ENCODE measurements at regions not wholly inside any gene's neighbourhood (a gene's known extent, or its start where the extent isn't known, plus 50 kb on each side); places are given as distances from the start of the nearest gene placed in this dataset.

GRCh38 chr20:59392736-59393135 lies 92.3 kb downstream of the EDN3 start:
- Histone ChIP-seq H3K4me2 (ENCODE audit: insufficient read depth, low read length) (no peak overlapping the region), H3K9me1 (ENCODE audit: control insufficient read depth, insufficient read depth, low read length) (no peaks in the 10 kb centered on the region), H3K4me1 (replicated peaks in 1 of 2; ENCODE audit: control insufficient read depth in 2 of 2, insufficient read depth in 2 of 2, low read length in 2 of 2) (no peaks in the 10 kb centered on the region), H2AFZ (ENCODE audit: low read depth, low read length) (no peak overlapping the region), H3K9me3 (replicated peaks; ENCODE audit: control insufficient read depth, insufficient read depth, low read depth, low read length) (no peaks in the 10 kb centered on the region), H3K9ac (ENCODE audit: insufficient read depth in 1 of 2, low read depth in 2 of 2, low read length in 2 of 2) (no peak overlapping the region), H3K79me2 (ENCODE audit: control insufficient read depth, insufficient read depth, low read length) (no peaks in the 10 kb centered on the region), H3K27me3 (ENCODE audit: control insufficient read depth in 2 of 2, insufficient read depth in 2 of 2, low read length in 2 of 2) (peaks cover 0 to 10% of the 10 kb centered on the region in 2 experiments; a peak in 2 of 5 replicates), H3K36me3 (ENCODE audit: control insufficient read depth, insufficient read depth, low read length) (no peaks in the 10 kb centered on the region), H3K4me3 (no peak overlapping the region), H3K27ac (ENCODE audit: extremely low read depth, low read depth, low read length) (no peak overlapping the region), H4K20me1 (replicated peaks; ENCODE audit: control insufficient read depth, insufficient read depth, low read length) (no peaks in the 10 kb centered on the region)
- BruUV-seq (replicated peaks): no TSS peak
- DNase-seq (ENCODE audit: extremely low read depth in 1 of 4, low spot score in 3 of 4) (no peak), ATAC-seq (no peak), FAIRE-seq (no peak)
- 3% methylated on average over 4 of the region's 4 CpGs for WGBS (ENCODE audit: insufficient coverage, low coverage, missing lambda C conversion rate)
- TF ChIP-seq HNRNPH1 (optimal IDR thresholded peaks at IDR 0.05; ENCODE audit: low read depth, low read length) (no peak), CBX8 (IDR thresholded peaks at IDR 0.05; ENCODE audit: borderline replicate concordance, extremely low read depth, low read depth, low read length, poor library complexity, severe bottlenecking) (no peak), POLR2AphosphoS2 (IDR thresholded peaks at IDR 0.05; ENCODE audit: low read length) (no peak), NR1H2 (CRISPR knock-in tag; IDR thresholded peaks at IDR 0.05) (no peak), SMAD1 (IDR thresholded peaks at IDR 0.05; ENCODE audit: low read depth, low read length, partially characterized antibody) (no peak), NCOA4 (IDR thresholded peaks at IDR 0.05; ENCODE audit: partially characterized antibody) (no peak), MAFF (IDR thresholded peaks at IDR 0.05; ENCODE audit: low read length) (no peak), XRCC3 (IDR thresholded peaks at IDR 0.05) (no peak), ESRRB (CRISPR knock-in tag; IDR thresholded peaks at IDR 0.05; ENCODE audit: borderline replicate concordance) (no peak)
- intact Hi-C loops (cut with micrococcal nuclease) (no loop called here), in situ Hi-C loops (cut with MboI) (no loop called here)
- ChIA-PET CTCF (ENCODE audit: low intra/inter-chr PET ratio) (no interaction called here), POLR2A (interaction anchor here (0.7 kb wide), 1 partner anchor 51 kb away, joined by 3 read pairs; no protein-coding TSS in a partner anchor)

All from K562 (cell line).